GM23338 (cell line): ENCODE measurements at regions not wholly inside any gene's neighbourhood (a gene's known extent, or its start where the extent isn't known, plus 50 kb on each side); places are given as distances from the start of the nearest gene placed in this dataset.

Experiments used
- CREB1 ChIP-seq: fragments of 250-450 bp; sonication (Bioruptor Pico); IDR thresholded peaks from 2 replicates; pipeline ENCODE4 v1.5.0; 2020; ENCODE audit warnings: low read depth, mild to moderate bottlenecking, moderate library complexity
- EZH2 ChIP-seq: fragments of 200-600 bp; sonication (generic); IDR thresholded peaks from one replicate; pipeline ENCODE4 v1.8.0; 2017; ENCODE audit warnings: antibody characterized with exemption, mild to moderate bottlenecking, low read depth; ENCODE audit not compliant: unreplicated experiment
- EZH2phosphoT487 ChIP-seq: fragments of 200-600 bp; sonication (generic); IDR thresholded peaks from one replicate; pipeline ENCODE4 v1.8.1; 2018; ENCODE audit warnings: antibody characterized with exemption; ENCODE audit not compliant: unreplicated experiment
- JUNB ChIP-seq: IDR thresholded peaks from one replicate; pipeline ENCODE4 v1.6.1; 2016; ENCODE audit warnings: antibody characterized with exemption; ENCODE audit not compliant: unreplicated experiment
- NANOG ChIP-seq: IDR thresholded peaks from 2 replicates; pipeline ENCODE4 v1.6.1; 2016; ENCODE audit warnings: antibody characterized with exemption, borderline replicate concordance
- POLR2AphosphoS5 ChIP-seq: IDR thresholded peaks from 2 replicates; pipeline ENCODE4 v1.6.1; 2016; ENCODE audit warnings: antibody characterized with exemption, low read depth
- ZNF331 ChIP-seq: fragments of 250-450 bp; sonication (Bioruptor Pico); IDR thresholded peaks from 2 replicates; pipeline ENCODE4 v1.5.0; 2020; ENCODE audit warnings: low read depth, mild to moderate bottlenecking, moderate library complexity
- TF ChIP-seq, protein P1 (sequence below), 2 experiments: fragments of 200-600 bp in 1 of 2; sonication (generic) in 1 of 2; conservative IDR thresholded peaks; 2 replicates each; pipeline versions ENCODE4 v1.5.1 to v1.6.1; 2016 to 2017; ENCODE audit warnings: antibody characterized with exemption in 2 of 2, low read depth in 2 of 2, mild to moderate bottlenecking in 2 of 2, moderate library complexity in 1 of 2
- TF ChIP-seq, protein P2 (sequence below): IDR thresholded peaks from one replicate; pipeline ENCODE4 v1.6.1; 2018; ENCODE audit warnings: antibody characterized with exemption; ENCODE audit not compliant: unreplicated experiment
- TF ChIP-seq, protein P3 (sequence below): IDR thresholded peaks from 2 replicates; pipeline ENCODE4 v1.6.1; 2016; ENCODE audit warnings: antibody characterized with exemption
- TF ChIP-seq, protein P4 (sequence below): fragments of 250-450 bp; sonication (Bioruptor Pico); IDR thresholded peaks from 2 replicates; pipeline ENCODE4 v1.5.0; 2020; ENCODE audit warnings: mild to moderate bottlenecking, moderate library complexity

DNA sequence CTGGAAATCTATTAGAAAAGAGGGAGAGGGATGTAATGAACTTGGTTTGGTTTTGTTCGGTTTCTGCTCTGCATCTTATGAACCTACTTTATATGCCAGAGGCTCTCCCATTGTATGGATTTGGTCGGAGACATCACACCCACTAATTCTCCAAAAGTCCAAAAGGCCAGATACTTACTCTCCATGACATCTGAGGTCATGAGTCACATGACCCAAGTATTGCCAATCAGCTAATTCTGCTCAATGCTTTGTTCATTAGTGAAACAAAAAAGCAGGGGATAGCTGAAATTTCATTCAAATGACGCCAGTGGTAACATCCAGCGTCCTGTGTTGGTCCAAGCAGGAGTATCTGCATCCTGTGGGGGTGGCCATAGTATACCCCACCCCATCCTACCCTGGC lies 173.6 kb downstream of the TRIM33 start:
- TF ChIP-seq ZNF331, result no peak
- TF ChIP-seq, protein P1, sequence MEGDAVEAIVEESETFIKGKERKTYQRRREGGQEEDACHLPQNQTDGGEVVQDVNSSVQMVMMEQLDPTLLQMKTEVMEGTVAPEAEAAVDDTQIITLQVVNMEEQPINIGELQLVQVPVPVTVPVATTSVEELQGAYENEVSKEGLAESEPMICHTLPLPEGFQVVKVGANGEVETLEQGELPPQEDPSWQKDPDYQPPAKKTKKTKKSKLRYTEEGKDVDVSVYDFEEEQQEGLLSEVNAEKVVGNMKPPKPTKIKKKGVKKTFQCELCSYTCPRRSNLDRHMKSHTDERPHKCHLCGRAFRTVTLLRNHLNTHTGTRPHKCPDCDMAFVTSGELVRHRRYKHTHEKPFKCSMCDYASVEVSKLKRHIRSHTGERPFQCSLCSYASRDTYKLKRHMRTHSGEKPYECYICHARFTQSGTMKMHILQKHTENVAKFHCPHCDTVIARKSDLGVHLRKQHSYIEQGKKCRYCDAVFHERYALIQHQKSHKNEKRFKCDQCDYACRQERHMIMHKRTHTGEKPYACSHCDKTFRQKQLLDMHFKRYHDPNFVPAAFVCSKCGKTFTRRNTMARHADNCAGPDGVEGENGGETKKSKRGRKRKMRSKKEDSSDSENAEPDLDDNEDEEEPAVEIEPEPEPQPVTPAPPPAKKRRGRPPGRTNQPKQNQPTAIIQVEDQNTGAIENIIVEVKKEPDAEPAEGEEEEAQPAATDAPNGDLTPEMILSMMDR (conservative IDR thresholded peaks at IDR 0.05; ENCODE audit: low read depth in 2 of 2), result no peak
- TF ChIP-seq EZH2, result no peak
- TF ChIP-seq, protein P2, sequence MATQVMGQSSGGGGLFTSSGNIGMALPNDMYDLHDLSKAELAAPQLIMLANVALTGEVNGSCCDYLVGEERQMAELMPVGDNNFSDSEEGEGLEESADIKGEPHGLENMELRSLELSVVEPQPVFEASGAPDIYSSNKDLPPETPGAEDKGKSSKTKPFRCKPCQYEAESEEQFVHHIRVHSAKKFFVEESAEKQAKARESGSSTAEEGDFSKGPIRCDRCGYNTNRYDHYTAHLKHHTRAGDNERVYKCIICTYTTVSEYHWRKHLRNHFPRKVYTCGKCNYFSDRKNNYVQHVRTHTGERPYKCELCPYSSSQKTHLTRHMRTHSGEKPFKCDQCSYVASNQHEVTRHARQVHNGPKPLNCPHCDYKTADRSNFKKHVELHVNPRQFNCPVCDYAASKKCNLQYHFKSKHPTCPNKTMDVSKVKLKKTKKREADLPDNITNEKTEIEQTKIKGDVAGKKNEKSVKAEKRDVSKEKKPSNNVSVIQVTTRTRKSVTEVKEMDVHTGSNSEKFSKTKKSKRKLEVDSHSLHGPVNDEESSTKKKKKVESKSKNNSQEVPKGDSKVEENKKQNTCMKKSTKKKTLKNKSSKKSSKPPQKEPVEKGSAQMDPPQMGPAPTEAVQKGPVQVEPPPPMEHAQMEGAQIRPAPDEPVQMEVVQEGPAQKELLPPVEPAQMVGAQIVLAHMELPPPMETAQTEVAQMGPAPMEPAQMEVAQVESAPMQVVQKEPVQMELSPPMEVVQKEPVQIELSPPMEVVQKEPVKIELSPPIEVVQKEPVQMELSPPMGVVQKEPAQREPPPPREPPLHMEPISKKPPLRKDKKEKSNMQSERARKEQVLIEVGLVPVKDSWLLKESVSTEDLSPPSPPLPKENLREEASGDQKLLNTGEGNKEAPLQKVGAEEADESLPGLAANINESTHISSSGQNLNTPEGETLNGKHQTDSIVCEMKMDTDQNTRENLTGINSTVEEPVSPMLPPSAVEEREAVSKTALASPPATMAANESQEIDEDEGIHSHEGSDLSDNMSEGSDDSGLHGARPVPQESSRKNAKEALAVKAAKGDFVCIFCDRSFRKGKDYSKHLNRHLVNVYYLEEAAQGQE, result no peak
- no peak for TF ChIP-seq POLR2AphosphoS5
- TF ChIP-seq EZH2phosphoT487, result no peak
- TF ChIP-seq CREB1 (CRISPR knock-in tag), result no peak
- TF ChIP-seq, protein P3, sequence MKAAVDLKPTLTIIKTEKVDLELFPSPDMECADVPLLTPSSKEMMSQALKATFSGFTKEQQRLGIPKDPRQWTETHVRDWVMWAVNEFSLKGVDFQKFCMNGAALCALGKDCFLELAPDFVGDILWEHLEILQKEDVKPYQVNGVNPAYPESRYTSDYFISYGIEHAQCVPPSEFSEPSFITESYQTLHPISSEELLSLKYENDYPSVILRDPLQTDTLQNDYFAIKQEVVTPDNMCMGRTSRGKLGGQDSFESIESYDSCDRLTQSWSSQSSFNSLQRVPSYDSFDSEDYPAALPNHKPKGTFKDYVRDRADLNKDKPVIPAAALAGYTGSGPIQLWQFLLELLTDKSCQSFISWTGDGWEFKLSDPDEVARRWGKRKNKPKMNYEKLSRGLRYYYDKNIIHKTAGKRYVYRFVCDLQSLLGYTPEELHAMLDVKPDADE, result no peak
- TF ChIP-seq, protein P4, sequence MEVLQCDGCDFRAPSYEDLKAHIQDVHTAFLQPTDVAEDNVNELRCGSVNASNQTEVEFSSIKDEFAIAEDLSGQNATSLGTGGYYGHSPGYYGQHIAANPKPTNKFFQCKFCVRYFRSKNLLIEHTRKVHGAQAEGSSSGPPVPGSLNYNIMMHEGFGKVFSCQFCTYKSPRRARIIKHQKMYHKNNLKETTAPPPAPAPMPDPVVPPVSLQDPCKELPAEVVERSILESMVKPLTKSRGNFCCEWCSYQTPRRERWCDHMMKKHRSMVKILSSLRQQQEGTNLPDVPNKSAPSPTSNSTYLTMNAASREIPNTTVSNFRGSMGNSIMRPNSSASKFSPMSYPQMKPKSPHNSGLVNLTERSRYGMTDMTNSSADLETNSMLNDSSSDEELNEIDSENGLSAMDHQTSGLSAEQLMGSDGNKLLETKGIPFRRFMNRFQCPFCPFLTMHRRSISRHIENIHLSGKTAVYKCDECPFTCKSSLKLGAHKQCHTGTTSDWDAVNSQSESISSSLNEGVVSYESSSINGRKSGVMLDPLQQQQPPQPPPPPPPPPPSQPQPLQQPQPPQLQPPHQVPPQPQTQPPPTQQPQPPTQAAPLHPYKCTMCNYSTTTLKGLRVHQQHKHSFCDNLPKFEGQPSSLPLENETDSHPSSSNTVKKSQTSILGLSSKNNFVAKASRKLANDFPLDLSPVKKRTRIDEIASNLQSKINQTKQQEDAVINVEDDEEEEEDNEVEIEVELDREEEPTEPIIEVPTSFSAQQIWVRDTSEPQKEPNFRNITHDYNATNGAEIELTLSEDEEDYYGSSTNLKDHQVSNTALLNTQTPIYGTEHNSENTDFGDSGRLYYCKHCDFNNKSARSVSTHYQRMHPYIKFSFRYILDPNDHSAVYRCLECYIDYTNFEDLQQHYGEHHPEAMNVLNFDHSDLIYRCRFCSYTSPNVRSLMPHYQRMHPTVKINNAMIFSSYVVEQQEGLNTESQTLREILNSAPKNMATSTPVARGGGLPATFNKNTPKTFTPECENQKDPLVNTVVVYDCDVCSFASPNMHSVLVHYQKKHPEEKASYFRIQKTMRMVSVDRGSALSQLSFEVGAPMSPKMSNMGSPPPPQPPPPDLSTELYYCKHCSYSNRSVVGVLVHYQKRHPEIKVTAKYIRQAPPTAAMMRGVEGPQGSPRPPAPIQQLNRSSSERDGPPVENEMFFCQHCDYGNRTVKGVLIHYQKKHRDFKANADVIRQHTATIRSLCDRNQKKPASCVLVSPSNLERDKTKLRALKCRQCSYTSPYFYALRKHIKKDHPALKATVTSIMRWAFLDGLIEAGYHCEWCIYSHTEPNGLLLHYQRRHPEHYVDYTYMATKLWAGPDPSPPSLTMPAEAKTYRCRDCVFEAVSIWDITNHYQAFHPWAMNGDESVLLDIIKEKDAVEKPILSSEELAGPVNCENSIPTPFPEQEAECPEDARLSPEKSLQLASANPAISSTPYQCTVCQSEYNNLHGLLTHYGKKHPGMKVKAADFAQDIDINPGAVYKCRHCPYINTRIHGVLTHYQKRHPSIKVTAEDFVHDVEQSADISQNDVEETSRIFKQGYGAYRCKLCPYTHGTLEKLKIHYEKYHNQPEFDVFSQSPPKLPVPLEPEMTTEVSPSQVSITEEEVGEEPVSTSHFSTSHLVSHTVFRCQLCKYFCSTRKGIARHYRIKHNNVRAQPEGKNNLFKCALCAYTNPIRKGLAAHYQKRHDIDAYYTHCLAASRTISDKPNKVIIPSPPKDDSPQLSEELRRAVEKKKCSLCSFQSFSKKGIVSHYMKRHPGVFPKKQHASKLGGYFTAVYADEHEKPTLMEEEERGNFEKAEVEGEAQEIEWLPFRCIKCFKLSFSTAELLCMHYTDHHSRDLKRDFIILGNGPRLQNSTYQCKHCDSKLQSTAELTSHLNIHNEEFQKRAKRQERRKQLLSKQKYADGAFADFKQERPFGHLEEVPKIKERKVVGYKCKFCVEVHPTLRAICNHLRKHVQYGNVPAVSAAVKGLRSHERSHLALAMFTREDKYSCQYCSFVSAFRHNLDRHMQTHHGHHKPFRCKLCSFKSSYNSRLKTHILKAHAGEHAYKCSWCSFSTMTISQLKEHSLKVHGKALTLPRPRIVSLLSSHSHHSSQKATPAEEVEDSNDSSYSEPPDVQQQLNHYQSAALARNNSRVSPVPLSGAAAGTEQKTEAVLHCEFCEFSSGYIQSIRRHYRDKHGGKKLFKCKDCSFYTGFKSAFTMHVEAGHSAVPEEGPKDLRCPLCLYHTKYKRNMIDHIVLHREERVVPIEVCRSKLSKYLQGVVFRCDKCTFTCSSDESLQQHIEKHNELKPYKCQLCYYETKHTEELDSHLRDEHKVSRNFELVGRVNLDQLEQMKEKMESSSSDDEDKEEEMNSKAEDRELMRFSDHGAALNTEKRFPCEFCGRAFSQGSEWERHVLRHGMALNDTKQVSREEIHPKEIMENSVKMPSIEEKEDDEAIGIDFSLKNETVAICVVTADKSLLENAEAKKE (CRISPR knock-in tag), result no peak
- TF ChIP-seq NANOG, result no peak
- TF ChIP-seq JUNB, result no peak
